ENCODE measurements at regions not wholly inside any gene's neighbourhood (a gene's known extent, or its start where the extent isn't known, plus 50 kb on each side); places are given as distances from the start of the nearest gene placed in this dataset.

DNA sequence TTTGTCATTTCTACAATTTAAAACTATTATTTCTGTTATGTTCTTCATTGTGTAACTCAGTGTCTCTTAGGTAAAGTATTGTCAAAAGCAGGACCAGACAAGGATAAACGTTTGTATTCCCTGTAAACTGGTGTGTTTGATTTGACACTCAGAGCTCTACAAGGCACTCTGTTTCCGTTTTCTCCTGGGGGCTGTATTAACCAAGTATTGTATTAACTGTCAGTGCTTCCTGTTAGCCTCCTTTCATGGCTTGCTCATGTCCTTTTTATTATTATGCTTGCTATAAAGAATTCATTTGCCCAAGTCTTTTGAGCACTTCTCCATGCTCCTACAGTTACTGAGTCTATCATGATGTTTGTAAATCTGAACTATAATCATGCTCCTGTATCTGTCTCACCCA, 323.7 kb downstream of the LPIN1 start:
- DNase-seq (ENCODE audit: low read depth): no peak
- TF ChIP-seq, protein P1, sequence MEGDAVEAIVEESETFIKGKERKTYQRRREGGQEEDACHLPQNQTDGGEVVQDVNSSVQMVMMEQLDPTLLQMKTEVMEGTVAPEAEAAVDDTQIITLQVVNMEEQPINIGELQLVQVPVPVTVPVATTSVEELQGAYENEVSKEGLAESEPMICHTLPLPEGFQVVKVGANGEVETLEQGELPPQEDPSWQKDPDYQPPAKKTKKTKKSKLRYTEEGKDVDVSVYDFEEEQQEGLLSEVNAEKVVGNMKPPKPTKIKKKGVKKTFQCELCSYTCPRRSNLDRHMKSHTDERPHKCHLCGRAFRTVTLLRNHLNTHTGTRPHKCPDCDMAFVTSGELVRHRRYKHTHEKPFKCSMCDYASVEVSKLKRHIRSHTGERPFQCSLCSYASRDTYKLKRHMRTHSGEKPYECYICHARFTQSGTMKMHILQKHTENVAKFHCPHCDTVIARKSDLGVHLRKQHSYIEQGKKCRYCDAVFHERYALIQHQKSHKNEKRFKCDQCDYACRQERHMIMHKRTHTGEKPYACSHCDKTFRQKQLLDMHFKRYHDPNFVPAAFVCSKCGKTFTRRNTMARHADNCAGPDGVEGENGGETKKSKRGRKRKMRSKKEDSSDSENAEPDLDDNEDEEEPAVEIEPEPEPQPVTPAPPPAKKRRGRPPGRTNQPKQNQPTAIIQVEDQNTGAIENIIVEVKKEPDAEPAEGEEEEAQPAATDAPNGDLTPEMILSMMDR (conservative IDR thresholded peaks at IDR 0.05; ENCODE audit: low read length): no peak
- no peak overlapping the region for H3K4me3 ChIP-seq (ENCODE audit: low read length)

DNA sequence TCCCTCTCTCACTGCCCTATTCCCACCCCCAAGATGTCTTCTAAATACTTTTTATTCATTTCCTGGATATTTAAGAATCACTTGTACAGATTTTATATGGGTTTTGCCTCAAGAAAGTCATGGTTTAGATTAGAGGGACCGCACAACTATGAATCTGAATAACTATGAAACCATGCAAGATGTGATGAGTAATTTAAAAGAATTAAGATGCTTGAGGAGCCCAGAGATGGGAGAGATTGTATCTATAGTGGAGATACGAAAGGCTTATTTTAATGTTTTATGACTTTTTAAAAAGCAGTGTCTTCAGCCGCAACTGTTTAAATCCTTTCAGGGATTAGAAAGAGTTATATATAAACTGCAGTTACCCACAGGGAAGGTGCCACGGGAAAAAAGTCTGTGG, 324.1 kb downstream of the LPIN1 start:
- TF ChIP-seq, protein P1 (conservative IDR thresholded peaks at IDR 0.05; ENCODE audit: low read length): no peak
- H3K4me3 ChIP-seq (ENCODE audit: low read length): no peak overlapping the region
- peak; percentile 64 for DNase-seq (ENCODE audit: low read depth)

DNA sequence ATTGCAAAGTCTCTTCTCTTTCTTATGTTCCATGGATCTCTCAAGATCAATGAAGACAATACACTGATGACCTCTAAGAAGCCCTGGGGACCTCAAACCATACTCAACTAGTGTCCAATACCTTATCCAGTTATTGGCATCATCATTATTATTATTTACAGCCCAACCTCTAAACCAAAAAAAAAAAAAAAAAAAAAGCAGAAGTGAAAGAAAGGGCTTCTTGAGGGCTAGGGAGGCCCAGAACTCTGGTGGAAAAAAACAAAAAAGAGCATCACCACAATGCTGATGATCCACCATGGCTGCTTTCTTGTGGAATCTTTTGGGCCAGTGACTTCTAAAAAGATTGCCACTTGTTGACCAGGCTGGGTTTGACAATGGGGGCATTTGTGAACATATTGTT, 324.9 kb downstream of the LPIN1 start:
- H3K4me3 ChIP-seq (ENCODE audit: low read length): no peak overlapping the region
- TF ChIP-seq, protein P1 (conservative IDR thresholded peaks at IDR 0.05; ENCODE audit: low read length): no peak
- DNase-seq (ENCODE audit: low read depth): no peak

DNA sequence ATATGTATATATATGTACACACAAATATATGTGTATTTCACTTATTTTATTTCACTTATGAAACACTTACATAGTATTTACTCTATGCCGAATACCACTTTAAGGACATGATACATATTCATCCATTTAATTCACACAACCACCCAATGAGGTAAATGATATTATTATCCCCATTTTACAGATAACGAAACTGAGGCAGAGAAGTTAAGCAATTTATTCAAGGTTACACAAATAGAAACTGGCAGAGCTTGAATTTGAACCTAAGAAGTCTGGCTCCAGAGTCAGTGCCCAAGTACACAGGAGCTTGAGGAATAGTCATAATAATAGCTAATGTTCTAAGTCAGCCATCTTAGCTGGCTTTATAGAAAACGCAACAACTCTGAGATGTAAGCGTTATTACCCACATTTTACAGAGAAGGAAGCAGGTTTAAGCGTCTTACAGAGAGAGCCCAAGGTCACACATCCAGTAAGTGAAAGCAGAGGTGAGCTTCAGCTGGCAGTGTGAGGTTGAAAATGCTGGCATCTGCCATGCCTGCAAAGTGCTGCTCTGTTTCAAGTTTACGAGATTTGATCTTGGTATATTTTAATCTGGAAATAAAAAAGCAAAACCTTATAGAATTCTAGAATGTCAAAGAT, 326.9 kb downstream of the LPIN1 start:
- TF ChIP-seq, protein P1 (conservative IDR thresholded peaks at IDR 0.05; ENCODE audit: low read length): no peak
- no peak overlapping the region for H3K4me3 ChIP-seq (ENCODE audit: low read length)
- no peak for DNase-seq (ENCODE audit: low read depth)

DNA sequence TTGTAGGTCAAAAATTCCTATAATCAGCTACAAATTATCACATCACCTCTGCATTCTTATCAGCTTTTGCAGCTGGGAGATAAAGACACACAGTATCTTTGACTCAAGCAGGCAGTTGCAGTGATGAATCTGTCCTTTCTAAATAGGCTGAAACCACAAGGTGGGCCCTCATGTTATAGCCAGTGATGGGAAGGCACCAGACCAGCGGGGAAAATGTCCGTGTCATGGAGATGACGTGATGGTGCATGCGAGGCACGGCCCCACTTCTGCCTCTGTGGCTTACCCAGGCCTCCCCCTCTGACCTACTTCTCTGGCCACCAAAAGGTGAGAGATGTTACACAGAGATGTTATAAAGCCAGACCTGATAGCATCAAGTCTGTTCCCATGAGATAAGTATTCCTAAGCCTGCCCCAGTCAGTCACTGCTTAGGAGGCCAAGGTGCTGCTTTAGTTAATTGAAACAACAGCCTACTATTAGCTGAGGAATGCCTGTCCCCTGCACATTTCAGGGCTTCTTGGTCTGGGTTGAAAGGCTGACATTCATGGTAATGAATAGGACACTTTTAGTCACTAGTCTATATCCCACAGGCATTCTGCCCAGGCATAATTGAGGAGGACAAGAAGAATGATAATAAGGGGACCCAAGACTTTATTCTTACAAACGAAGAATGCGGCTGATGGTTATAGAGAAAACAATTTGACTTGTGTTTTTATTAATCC, 327.9 kb downstream of the LPIN1 start:
- TF ChIP-seq, protein P1 (conservative IDR thresholded peaks at IDR 0.05; ENCODE audit: low read length): no peak
- no peak for DNase-seq (ENCODE audit: low read depth)
- H3K4me3 ChIP-seq (ENCODE audit: low read length): no peak overlapping the region

DNA sequence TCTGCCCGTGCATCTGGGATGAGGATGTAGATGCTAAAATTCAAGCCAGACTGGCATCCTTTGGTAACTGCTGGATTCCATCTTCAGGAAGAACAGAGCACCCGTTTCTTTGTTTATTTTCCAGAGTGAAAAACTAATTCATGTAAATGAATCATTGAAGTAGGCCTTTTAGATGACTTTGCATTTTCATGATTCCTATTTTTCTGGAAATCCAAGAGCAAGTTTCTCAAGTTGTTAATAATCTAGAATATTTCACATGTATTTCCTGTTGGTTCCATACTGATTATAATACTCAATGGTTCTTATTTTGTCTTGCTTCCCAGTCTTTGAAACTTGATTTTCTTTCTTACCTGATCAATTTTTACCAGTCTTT, 328.4 kb downstream of the LPIN1 start:
- no peak for DNase-seq (ENCODE audit: low read depth)
- TF ChIP-seq, protein P1 (conservative IDR thresholded peaks at IDR 0.05; ENCODE audit: low read length): no peak
- no peak overlapping the region for H3K4me3 ChIP-seq (ENCODE audit: low read length)

DNA sequence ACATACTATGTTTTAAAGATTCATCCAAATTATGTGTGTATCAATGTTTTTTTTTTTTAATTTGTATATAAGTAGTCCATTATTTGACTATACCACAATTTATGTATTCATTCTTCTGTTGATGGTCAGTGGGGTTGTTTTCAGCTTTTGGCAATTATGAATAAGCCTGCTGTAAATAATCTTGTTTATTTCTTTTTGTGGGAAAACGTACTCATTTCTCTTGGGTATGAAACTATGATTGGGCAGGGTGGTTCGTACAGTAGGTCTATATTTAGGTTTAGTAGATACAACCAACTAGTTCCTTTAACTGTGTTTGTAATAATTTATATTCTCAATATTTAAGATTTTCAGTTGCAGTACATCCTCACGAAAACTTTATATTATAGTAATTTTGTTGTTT, 329.2 kb downstream of the LPIN1 start:
- no peak overlapping the region for H3K4me3 ChIP-seq (ENCODE audit: low read length)
- no peak for DNase-seq (ENCODE audit: low read depth)
- TF ChIP-seq, protein P1 (conservative IDR thresholded peaks at IDR 0.05; ENCODE audit: low read length): no peak

Measured in AG10803 (cell line).